Mucosa of descending colon (tissue), 3 donors: ENCODE measurements at regions not wholly inside any gene's neighbourhood (a gene's known extent, or its start where the extent isn't known, plus 50 kb on each side); places are given as distances from the start of the nearest gene placed in this dataset.
A peak's percentile ranks its signal among the peaks of the same experiment; 100 is the strongest.

Source experiments
- ATAC-seq: fragments of 200-7000 bp; cut with Tn5 transposase; one replicate; pipeline ENCODE4 v1.9.1; 2020; ENCODE audit warnings: mild to moderate bottlenecking, moderate library complexity
- DNase-seq, 3 donors: peaks; one replicate each; pipeline ENCODE4 v3.0.0-alpha.2; 2020
- H3K36me3 ChIP-seq: fragments of 200-600 bp; one replicate; pipeline ENCODE4 v1.8.0; 2021; ENCODE audit warnings: low read depth, mild to moderate bottlenecking
- H3K4me1 ChIP-seq: fragments of 200-600 bp; one replicate; pipeline ENCODE4 v1.8.0; 2021; ENCODE audit warnings: low read depth, mild to moderate bottlenecking
- H3K4me3 ChIP-seq: fragments of 200-600 bp; one replicate; pipeline ENCODE4 v1.8.0; 2021; ENCODE audit warnings: mild to moderate bottlenecking
- H3K9me3 ChIP-seq: fragments of 200-600 bp; one replicate; pipeline ENCODE4 v1.8.0; 2021; ENCODE audit warnings: mild to moderate bottlenecking
- intact Hi-C, 2 donors: fragments of 100-400 bp; cut with DNase I in 1 of 2; cut with micrococcal nuclease in 1 of 2; formaldehyde crosslinking; loops; one replicate each; pipeline versions ENCODE4 v1.11.0 to v1.11.1; 2022; cut with DNase I, micrococcal nuclease
- TF ChIP-seq, protein P1 (sequence below): fragments of 200-600 bp; IDR thresholded peaks from one replicate; pipeline ENCODE4 v1.8.0; 2022; ENCODE audit warnings: antibody characterized with exemption, mild to moderate bottlenecking
- donor health status: DM: no; HTN: no; CAD: no; lungs with moderate emphysema.
- donor health status: DM: no; HTN: no; CAD: no.
- donor health status: DM: no; HTN: yes; CAD: no.

DNA sequence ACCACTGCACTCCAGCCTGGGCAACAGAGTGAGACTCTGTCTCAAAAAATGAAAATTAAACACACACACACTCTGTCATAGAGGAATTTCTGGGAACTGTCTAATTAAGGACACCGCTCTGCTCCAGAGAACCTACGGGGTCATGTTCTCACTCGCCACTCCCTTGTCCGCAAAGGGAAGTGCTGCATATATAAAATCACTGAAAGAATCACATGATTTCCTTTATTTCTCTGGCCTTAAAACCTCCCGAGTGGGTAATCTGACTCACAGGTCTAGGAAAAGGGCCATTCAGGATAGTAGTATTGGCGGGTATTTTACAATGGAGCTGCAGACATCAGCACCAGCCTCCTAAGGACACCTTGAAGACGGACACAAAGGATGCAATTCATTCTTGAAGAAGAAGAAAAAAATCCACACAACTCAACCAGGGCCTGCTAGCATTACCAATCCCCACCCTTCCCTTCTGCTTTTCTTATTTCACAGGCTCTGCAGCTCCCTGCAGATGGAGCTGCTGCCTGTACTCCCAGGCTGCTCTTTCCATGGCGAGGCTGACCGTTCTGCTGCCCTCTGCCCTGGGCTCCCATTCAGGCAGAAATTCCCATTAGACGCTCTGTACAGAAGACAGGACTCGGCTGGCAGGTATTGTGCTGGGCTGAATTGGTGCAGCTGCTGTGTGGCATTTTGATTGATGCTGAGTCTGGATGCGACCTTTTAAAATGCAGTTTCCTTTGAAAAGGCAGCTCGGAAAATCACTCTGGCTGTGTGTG lies 53.3 kb upstream of the FAM89A start:
- ATAC-seq (no peak), DNase-seq (no peak)
- no peaks in the 10 kb centered on the region for H3K4me1 ChIP-seq
- H3K9me3 ChIP-seq, result no peaks in the 10 kb centered on the region
- no peak overlapping the region for H3K4me3 ChIP-seq
- no peaks in the 10 kb centered on the region for H3K36me3 ChIP-seq
- intact Hi-C loops, result no loop called here
- TF ChIP-seq, protein P1, sequence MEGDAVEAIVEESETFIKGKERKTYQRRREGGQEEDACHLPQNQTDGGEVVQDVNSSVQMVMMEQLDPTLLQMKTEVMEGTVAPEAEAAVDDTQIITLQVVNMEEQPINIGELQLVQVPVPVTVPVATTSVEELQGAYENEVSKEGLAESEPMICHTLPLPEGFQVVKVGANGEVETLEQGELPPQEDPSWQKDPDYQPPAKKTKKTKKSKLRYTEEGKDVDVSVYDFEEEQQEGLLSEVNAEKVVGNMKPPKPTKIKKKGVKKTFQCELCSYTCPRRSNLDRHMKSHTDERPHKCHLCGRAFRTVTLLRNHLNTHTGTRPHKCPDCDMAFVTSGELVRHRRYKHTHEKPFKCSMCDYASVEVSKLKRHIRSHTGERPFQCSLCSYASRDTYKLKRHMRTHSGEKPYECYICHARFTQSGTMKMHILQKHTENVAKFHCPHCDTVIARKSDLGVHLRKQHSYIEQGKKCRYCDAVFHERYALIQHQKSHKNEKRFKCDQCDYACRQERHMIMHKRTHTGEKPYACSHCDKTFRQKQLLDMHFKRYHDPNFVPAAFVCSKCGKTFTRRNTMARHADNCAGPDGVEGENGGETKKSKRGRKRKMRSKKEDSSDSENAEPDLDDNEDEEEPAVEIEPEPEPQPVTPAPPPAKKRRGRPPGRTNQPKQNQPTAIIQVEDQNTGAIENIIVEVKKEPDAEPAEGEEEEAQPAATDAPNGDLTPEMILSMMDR, result no peak

DNA sequence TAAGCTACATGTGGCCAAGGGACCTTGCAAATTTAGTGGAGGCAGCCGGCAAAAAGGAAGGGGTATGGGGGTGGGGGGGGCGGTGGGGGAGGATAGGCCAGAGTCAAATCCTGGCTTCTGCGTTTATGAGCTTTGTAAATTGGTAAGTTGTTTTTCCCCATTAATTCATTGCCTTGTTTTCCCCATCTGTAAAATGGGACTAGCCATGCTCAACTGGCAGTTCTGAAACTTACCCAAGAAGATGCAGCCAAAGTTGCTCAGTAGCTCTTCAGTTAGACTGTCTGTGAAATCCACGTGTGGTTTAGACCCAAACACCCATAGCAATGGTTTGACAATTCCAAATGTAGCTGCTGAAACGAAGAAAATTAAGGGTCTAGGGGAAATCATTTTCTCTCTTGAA lies 52.3 kb upstream of the FAM89A start:
- intact Hi-C loops, result no loop called here
- no peak for DNase-seq
- Histone ChIP-seq H3K4me1 (no peaks in the 10 kb centered on the region), H3K36me3 (no peaks in the 10 kb centered on the region), H3K4me3 (no peak overlapping the region), H3K9me3 (no peaks in the 10 kb centered on the region)
- TF ChIP-seq, protein P1, result no peak
- no peak for ATAC-seq

DNA sequence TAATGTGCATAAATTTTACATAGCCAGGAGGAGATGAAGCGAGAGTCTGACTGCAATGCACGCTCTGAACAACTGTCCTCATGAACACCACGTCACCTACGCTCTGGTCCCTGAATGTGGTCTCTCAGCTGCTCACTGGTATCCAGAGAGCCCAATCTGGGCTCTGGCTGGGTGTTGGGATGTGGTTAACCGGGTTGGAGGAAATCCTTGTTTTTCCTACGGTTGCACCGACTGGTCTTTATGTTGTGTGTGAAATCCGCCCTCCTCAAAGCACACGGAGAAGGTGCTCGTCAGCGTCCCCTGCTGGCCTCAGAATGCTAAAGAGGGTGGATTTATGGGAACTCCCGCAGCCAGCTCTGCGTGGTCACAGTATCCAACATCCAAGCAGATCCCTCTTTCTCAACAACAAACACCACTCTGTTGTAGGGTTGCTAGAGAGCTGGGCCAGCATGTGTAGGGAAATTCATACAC lies 51.8 kb upstream of the FAM89A start:
- ATAC-seq (peak; percentile 71), DNase-seq (peak in 2 of 3 donors; percentile 60 to 67)
- Histone ChIP-seq H3K9me3 (no peaks in the 10 kb centered on the region), H3K4me1 (no peaks in the 10 kb centered on the region), H3K4me3 (no peak overlapping the region), H3K36me3 (no peaks in the 10 kb centered on the region)
- intact Hi-C loops, result no loop called here
- TF ChIP-seq, protein P1, result no peak

DNA sequence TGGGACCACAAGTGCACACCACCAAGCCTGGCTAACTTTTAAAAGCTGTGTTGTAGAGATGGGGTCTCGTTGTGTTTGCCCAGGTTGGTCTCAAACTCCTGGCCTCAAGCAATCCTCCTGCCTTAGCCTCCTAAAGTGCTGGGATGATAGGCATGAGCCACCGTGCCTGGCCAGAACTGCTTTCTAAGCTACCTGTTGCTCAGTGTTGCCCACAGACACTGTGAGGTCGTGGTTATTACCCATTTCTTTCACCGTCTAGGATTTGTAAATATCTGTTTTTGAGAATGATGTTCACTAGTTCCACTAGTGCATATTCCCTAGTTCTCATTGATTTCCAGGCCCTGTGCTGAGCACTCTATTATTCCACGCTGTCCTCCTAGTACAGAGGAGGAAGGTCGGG lies 51.4 kb upstream of the FAM89A start:
- ATAC-seq (no peak), DNase-seq (no peak)
- H3K9me3 ChIP-seq, result no peaks in the 10 kb centered on the region
- no peaks in the 10 kb centered on the region for H3K4me1 ChIP-seq
- H3K4me3 ChIP-seq, result no peak overlapping the region
- TF ChIP-seq, protein P1, result no peak
- no peaks in the 10 kb centered on the region for H3K36me3 ChIP-seq
- intact Hi-C loops, result no loop called here
